HG03064 (cell line): ENCODE measurements at regions not wholly inside any gene's neighbourhood (a gene's known extent, or its start where the extent isn't known, plus 50 kb on each side); places are given as distances from the start of the nearest gene placed in this dataset.

Experiments used
- ATAC-seq: cut with Tn5 transposase; IDR thresholded peaks from one replicate; pipeline ENCODE4 v1.9.1; 2021; ENCODE audit warnings: low read depth; ENCODE audit not compliant: unreplicated experiment

GRCh38 chr18:56107821-56108477 is 520.0 kb upstream of the TCF4 start:
- no peak for ATAC-seq

DNA sequence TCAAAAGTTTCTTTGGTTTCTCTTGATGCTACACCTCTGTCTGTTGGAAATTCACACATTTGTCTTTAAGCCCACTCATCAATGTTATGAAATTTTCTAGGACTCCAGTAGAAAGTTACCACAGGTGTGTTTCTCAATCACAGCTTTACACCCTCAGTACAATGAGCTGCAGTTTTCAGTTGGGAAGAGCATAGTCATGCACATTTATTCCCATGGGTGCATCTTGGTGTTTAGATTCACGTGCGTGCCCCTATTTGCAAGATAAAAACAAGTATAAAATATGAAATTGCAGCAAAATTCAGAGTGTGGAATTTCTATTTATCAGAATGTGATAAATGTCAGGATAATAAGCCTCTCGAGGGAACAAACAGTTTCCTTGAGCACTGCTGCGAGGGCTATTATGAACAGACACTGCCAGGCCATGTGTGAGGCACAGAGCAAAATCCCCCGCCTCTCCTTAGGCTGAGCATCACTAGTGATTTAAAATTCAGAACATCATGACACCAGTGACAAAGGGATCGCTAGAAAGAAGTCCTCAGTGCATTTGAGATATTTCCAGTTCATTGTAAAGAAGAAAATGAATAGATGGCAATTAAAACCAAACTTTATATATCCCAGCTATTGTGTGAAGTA is 512.2 kb upstream of the TCF4 start:
- no peak for ATAC-seq

DNA sequence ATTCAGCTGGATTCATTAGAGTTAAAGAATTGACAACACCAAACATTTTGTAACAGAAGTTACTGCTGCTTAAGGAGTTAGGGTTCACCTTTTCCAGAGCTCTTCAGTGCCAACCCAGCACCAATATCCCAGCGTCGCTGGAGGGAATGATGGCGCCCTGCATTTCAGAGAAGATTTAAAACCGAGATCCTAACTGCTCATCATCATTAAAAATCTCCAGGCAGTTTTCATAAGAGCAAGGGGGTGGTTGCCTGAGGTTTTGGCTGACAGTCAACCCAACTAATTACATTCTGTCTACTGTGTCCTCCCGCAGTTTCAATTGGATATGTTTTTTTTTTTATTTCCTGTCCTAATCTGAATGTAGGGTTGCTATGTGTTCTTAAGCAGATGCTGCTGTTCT is 509.6 kb upstream of the TCF4 start:
- ATAC-seq: no peak

DNA sequence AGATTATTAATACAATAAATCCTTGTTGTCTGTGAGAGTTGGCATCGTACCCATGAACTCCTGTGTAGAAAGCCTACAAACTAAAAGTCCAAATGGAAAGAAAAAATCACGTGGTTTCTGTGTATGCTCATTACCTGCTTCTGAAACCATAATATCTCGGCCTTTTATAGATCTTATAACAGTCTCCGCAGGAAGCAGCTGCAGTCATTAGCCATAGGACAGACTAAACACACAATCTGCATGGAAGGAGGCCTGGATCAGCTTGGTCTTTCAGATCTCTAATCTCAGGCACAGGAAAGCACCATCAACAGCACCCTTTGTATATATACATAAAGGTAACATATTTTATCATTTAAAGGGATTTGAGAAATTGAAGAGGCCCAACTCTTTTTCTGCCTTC is 508.9 kb upstream of the TCF4 start:
- ATAC-seq: no peak

DNA sequence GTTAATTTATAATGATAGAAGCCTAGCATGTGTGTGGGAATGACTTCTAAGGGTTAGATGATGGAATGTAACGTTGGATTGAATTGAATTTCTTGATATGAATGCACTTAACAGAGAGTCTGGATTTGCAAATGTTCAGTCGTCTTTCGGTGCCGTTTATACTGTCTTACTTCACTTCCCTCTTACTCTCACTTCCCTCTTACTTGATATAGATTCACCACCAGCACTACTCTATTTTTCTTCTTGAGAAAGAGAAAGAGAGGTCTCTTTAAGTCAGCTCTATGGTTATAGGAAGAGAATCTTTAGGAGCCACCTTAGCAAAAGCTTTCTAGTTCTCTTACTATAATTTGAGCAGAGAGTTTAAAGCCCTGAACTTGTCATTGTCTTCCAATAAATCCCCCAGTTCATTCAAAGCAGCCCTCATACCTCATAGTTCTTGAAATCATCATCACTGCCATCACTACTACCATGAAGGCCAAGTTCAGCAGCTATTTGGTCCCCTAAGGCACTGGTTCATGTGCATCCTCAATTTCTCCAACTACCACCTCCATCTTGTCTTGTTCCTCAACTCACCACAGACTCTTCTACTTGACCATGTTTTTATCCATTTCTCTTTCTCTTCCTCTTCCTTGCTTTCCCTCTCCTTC is 501.7 kb upstream of the TCF4 start:
- ATAC-seq: no peak

- no peak for ATAC-seq
Observed at GRCh38 chr18:56086786-56087185, 498.8 kb upstream of the TCF4 start.

- ATAC-seq: no peak
Observed at GRCh38 chr18:56086176-56086575, 498.2 kb upstream of the TCF4 start.

GRCh38 chr18:56085551-56085950 is 497.6 kb upstream of the TCF4 start:
- no peak for ATAC-seq

GRCh38 chr18:56083523-56084287 is 495.7 kb upstream of the TCF4 start:
- ATAC-seq: no peak

DNA sequence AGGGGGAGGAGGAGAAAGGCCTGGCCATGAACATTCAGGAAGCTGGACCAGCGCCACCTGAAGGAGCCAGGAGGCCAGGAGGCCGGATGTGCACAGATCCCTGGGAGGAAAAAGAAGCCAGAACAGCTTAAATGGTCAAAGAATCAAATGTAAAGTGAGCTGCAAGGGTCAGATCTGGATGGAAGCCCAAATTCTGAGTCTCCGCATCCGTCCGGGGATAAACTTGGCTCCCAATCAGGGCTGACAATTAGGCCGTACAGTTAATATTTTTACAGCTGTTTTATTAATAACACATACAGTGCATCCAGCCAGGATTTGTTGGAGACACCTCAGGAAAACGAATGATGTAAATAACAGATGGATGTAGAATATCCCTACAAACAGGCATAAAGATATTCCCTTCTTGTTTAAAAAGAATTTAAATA is 495.1 kb upstream of the TCF4 start:
- ATAC-seq: no peak

DNA sequence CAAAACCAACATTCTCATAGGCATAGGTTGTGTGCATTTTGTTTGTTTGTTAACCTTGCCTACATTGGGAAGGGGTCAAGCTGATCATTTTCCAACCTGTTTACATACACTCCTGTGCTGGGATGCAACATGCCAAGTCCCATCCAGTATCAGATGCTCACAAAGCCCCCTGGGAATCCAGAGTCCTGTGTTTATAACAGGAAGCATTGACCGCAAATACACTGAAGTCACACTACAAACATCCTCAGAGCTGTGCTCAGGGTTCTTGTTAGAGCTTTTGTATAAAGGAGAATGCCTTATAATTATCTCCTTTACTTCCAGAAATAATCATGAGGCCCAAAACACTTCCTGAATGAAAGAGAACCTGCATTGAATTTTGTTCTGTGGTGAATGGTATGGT is 488.7 kb upstream of the TCF4 start:
- ATAC-seq: no peak

- ATAC-seq: no peak
Observed at GRCh38 chr18:56068701-56069100, 480.7 kb upstream of the TCF4 start.

DNA sequence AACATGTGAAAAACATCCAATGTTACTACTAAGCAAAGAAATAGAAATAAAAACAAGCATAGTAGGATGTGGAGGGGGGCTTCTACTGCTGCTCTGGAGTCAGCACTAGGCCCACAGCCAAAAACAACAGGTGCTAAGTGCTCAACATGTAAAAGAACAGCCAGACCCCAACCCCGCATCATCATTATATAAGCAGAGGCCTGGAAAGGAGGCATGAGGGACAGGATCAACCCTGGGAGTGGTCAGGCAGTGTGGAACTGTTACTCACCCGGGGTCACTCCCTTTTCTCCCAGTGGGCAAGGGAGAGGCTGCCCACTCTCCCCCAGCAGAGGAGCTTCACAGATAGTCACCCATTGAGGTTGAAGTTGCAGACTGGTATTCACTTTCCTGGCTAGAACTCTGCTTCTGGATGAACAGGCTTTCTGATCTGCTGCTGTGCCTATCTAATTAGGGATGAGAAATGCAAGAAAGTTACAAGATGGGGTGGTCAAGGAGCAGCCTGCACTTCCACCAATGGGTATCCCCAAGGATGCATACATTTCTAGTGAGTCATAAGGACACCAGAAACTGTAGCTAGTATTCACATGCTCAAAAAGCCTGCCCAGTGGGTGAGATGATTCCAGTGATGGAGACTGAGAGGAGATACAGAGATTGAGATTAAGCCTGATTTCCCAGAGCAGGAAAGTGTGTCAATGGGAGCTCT is 480.1 kb upstream of the TCF4 start:
- ATAC-seq: no peak

- ATAC-seq: no peak
Observed at GRCh38 chr18:56067214-56067894, 479.4 kb upstream of the TCF4 start.

GRCh38 chr18:56066524-56067213 is 478.7 kb upstream of the TCF4 start:
- ATAC-seq: no peak

- ATAC-seq: no peak
Observed at GRCh38 chr18:56065086-56065485, 477.1 kb upstream of the TCF4 start.

DNA sequence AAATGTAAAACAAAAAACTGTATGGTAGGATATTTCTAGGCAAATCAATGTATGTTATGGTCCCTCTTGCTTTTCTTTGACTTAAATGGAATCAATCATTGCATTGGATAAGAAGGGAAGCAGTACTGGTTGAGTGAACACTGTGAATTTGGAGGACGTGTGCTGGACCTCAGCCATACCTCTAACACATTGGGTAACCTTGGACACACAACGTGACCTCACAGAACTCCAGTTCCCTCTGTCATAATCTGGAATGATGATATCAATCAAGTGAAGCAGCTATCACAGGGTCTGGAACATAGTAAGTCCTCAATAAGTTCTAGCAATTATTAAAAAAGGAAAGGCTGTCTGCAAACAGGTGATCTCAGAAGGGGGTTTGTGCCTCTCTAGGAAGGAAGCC is 474.9 kb upstream of the TCF4 start:
- ATAC-seq: no peak

DNA sequence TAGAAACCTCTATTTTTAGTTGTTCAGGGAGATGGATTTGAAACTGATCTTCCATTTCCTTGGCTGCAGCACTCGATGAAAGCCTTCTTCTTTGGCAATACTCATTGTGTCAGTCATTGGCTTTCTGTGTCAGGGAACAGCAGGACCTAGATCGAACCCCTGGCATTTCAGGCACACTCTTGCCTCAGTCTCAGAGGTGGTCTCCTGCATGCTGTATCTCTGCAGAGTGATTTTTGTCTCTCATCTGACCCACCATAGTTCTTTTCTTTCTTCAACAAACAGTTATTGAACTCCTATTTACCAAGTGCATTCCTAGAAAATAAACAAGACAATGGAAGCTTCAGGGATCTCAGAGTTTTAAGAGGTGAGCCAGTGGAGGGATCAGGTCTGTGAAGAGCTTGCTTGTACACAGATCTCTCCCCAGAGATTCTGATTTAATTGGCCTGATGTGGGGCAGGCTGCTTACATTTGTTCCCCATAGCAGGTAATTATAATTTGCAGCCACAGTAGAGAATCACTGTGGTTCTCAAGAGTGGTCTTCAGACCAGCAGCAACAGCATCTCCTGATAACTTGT is 473.1 kb upstream of the TCF4 start:
- ATAC-seq: no peak

GRCh38 chr18:56052202-56052601 is 464.2 kb upstream of the TCF4 start:
- no peak for ATAC-seq
